Prostate gland (tissue), 2 donors: ENCODE measurements at regions not wholly inside any gene's neighbourhood (a gene's known extent, or its start where the extent isn't known, plus 50 kb on each side); places are given as distances from the start of the nearest gene placed in this dataset.

Experiments
- DNase-seq: peaks from one replicate; pipeline ENCODE4 v3.0.0-alpha.2; 2019; ENCODE audit warnings: low spot score
- H3K27ac ChIP-seq, 2 donors: fragments of 200-600 bp; sonication (generic); 2 replicates each; pipeline ENCODE4 v1.5.1; 2017 to 2019
- H3K27me3 ChIP-seq: fragments of 200-600 bp; sonication (generic); replicated peaks from 2 replicates; pipeline ENCODE4 v1.5.1; 2019; ENCODE audit not compliant: insufficient read depth
- H3K36me3 ChIP-seq, 2 donors: fragments of 200-600 bp; sonication (generic); 1 replicate in 1 of 2; 2 replicates in 1 of 2; pipeline versions ENCODE4 v1.5.1 to v1.8.1; 2017 to 2019
- H3K4me1 ChIP-seq: fragments of 200-600 bp; sonication (generic); replicated peaks from 2 replicates; pipeline ENCODE4 v1.5.1; 2019
- H3K4me3 ChIP-seq, 2 donors: fragments of 200-600 bp; sonication (generic); 2 replicates each; pipeline ENCODE4 v1.5.1; 2017 to 2019
- H3K9me3 ChIP-seq: fragments of 200-600 bp; sonication (generic); 2 replicates; pipeline ENCODE4 v1.5.1; 2017
- CTCF ChIP-seq, 4 experiments: fragments of 200-600 bp in 2 of 4; fragments of 450-650 bp in 2 of 4; sonication (generic) in 2 of 4; IDR thresholded peaks; 1 replicate in 3 of 4; 2 replicates in 1 of 4; pipeline ENCODE4 v1.5.1; 2016 to 2019; ENCODE audit warnings: antibody characterized with exemption in 4 of 4, mild to moderate bottlenecking in 2 of 4, moderate library complexity in 2 of 4
- POLR2A ChIP-seq: fragments of 450-650 bp; IDR thresholded peaks from one replicate; pipeline ENCODE4 v1.6.1; 2016; ENCODE audit warnings: antibody characterized with exemption, mild to moderate bottlenecking
- POLR2AphosphoS5 ChIP-seq: sonication (generic); formaldehyde crosslinking; IDR thresholded peaks from one replicate; pipeline ENCODE4 v1.6.1; 2017; ENCODE audit warnings: antibody characterized with exemption
- WGBS: methylation state at CpG from one replicate; pipeline ENCODE4 v1.1.5; 2018; 5-methylcytosine and 5-hydroxymethylcytosine counted together
- intact Hi-C: fragments of 100-400 bp; cut with DNase I; formaldehyde crosslinking; loops from one replicate; pipeline ENCODE4 v1.14.2; 2022

- 91% methylated on average over 12 of the region's 12 CpGs for WGBS
- H3K27me3 ChIP-seq, result no peaks in the 10 kb centered on the region
- no peak overlapping the region for H3K27ac ChIP-seq
- no peaks in the 10 kb centered on the region for H3K9me3 ChIP-seq
- intact Hi-C loops, result no loop called here
- TF ChIP-seq POLR2A (no peak), POLR2AphosphoS5 (no peak), CTCF (IDR thresholded peaks at IDR 0.05) (no peak)
- DNase-seq, result no peak
- no peak overlapping the region for H3K4me3 ChIP-seq
- no peaks in the 10 kb centered on the region for H3K4me1 ChIP-seq
- no peaks in the 10 kb centered on the region for H3K36me3 ChIP-seq
Measured at GRCh38 chr4:104907074-104907649, 239.5 kb upstream of the TET2 start.

- Histone ChIP-seq H3K36me3 (no peaks in the 10 kb centered on the region), H3K4me3 (no peak overlapping the region), H3K27me3 (no peaks in the 10 kb centered on the region), H3K9me3 (no peaks in the 10 kb centered on the region), H3K27ac (no peak overlapping the region), H3K4me1 (no peaks in the 10 kb centered on the region)
- intact Hi-C loops, result no loop called here
- 63% methylated on average over 1 of the region's 1 CpG for WGBS
- TF ChIP-seq CTCF (IDR thresholded peaks at IDR 0.05), result no peak
- no peak for TF ChIP-seq POLR2AphosphoS5
- no peak for TF ChIP-seq POLR2A
- no peak for DNase-seq
Measured at GRCh38 chr4:104907991-104908390, 238.7 kb upstream of the TET2 start.

GRCh38 chr4:104909376-104909775, 237.3 kb upstream of the TET2 start:
- Histone ChIP-seq H3K27me3 (no peaks in the 10 kb centered on the region), H3K4me1 (no peaks in the 10 kb centered on the region), H3K36me3 (no peaks in the 10 kb centered on the region), H3K9me3 (no peaks in the 10 kb centered on the region), H3K4me3 (no peak overlapping the region), H3K27ac (no peak overlapping the region)
- no peak for DNase-seq
- 87% methylated on average over 1 of the region's 1 CpG for WGBS
- no peak for TF ChIP-seq POLR2AphosphoS5
- TF ChIP-seq POLR2A, result no peak
- TF ChIP-seq CTCF (IDR thresholded peaks at IDR 0.05), result no peak
- intact Hi-C loops, result no loop called here

- Histone ChIP-seq H3K4me1 (no peaks in the 10 kb centered on the region), H3K4me3 (no peak overlapping the region), H3K9me3 (no peaks in the 10 kb centered on the region), H3K27me3 (no peaks in the 10 kb centered on the region), H3K36me3 (no peaks in the 10 kb centered on the region), H3K27ac (no peak overlapping the region)
- TF ChIP-seq POLR2AphosphoS5 (no peak), CTCF (IDR thresholded peaks at IDR 0.05) (no peak), POLR2A (no peak)
- WGBS, result 80% methylated on average over 1 of the region's 1 CpG
- intact Hi-C loops, result no loop called here
- DNase-seq, result no peak
Measured at GRCh38 chr4:104912518-104912917, 234.2 kb upstream of the TET2 start.

- Histone ChIP-seq H3K4me3 (no peak overlapping the region), H3K27ac (no peak overlapping the region), H3K4me1 (no peaks in the 10 kb centered on the region), H3K36me3 (no peaks in the 10 kb centered on the region), H3K9me3 (no peaks in the 10 kb centered on the region), H3K27me3 (no peaks in the 10 kb centered on the region)
- TF ChIP-seq POLR2A (no peak), POLR2AphosphoS5 (no peak), CTCF (IDR thresholded peaks at IDR 0.05) (no peak)
- WGBS, result 89% methylated on average over 3 of the region's 3 CpGs
- intact Hi-C loops, result no loop called here
- DNase-seq, result no peak
Measured at GRCh38 chr4:104915373-104915772, 231.3 kb upstream of the TET2 start.
